Inflammatory macrophage treated with lipopolysaccharide for 4 hours (primary cell): ENCODE measurements at regions not wholly inside any gene's neighbourhood (a gene's known extent, or its start where the extent isn't known, plus 50 kb on each side); places are given as distances from the start of the nearest gene placed in this dataset.

Experiments used
- DNase-seq: peaks from one replicate; pipeline ENCODE4 v3.0.0-alpha.2; 2020

GRCh38 chr13:50586414-50587083 lies 256.9 kb downstream of the DLEU7 start:
- no peak for DNase-seq

GRCh38 chr13:50587115-50587514 lies 256.4 kb downstream of the DLEU7 start:
- peak; percentile 23 for DNase-seq

- DNase-seq = peak; percentile 50
These were observed 255.7 kb downstream of the DLEU7 start for GRCh38 chr13:50587645-50588373.

- no peak for DNase-seq
These were observed 254.9 kb downstream of the DLEU7 start for GRCh38 chr13:50588491-50589130.

- DNase-seq = no peak
These were observed 254.4 kb downstream of the DLEU7 start for GRCh38 chr13:50589139-50589538.

- DNase-seq = no peak
These were observed 253.8 kb downstream of the DLEU7 start for GRCh38 chr13:50589651-50590054.

- DNase-seq = no peak
These were observed 250.9 kb downstream of the DLEU7 start for GRCh38 chr13:50592412-50593155.

GRCh38 chr13:50593207-50593606 lies 250.3 kb downstream of the DLEU7 start:
- no peak for DNase-seq

- no peak for DNase-seq
These were observed 249.0 kb downstream of the DLEU7 start for GRCh38 chr13:50594276-50595051.

GRCh38 chr13:50595196-50595595 lies 248.3 kb downstream of the DLEU7 start:
- DNase-seq = no peak

GRCh38 chr13:50596156-50596555 lies 247.3 kb downstream of the DLEU7 start:
- no peak for DNase-seq

GRCh38 chr13:50596776-50597203 lies 246.7 kb downstream of the DLEU7 start:
- no peak for DNase-seq

GRCh38 chr13:50598338-50598737 lies 245.2 kb downstream of the DLEU7 start:
- DNase-seq = no peak

- no peak for DNase-seq
These were observed 244.4 kb downstream of the DLEU7 start for GRCh38 chr13:50599046-50599445.

- DNase-seq = no peak
These were observed 243.6 kb downstream of the DLEU7 start for GRCh38 chr13:50599927-50600326.

- no peak for DNase-seq
These were observed 235.1 kb downstream of the DLEU7 start for GRCh38 chr13:50608370-50608769.

- DNase-seq = no peak
These were observed 234.5 kb downstream of the DLEU7 start for GRCh38 chr13:50609011-50609410.

GRCh38 chr13:50610238-50610637 lies 233.3 kb downstream of the DLEU7 start:
- DNase-seq = no peak

- no peak for DNase-seq
These were observed 232.2 kb downstream of the DLEU7 start for GRCh38 chr13:50611117-50611781.

- no peak for DNase-seq
These were observed 230.8 kb downstream of the DLEU7 start for GRCh38 chr13:50612717-50613116.

GRCh38 chr13:50613356-50613831 lies 230.1 kb downstream of the DLEU7 start:
- no peak for DNase-seq

- DNase-seq = no peak
These were observed 228.3 kb downstream of the DLEU7 start for GRCh38 chr13:50615234-50615633.
